HepG2 (cell line): ENCODE measurements at regions not wholly inside any gene's neighbourhood (a gene's known extent, or its start where the extent isn't known, plus 50 kb on each side); places are given as distances from the start of the nearest gene placed in this dataset.
"Not testable (repeated sequence)": the region's sequence is repeated elsewhere in the genome, so short reads cannot be mapped to it uniquely, and the experiment has no call there.

Source experiments
- ATAC-seq: fragments of 200-7000 bp; cut with Tn5 transposase; 3 replicates; pipeline ENCODE4 v1.9.1; 2020; ENCODE audit warnings: mild to moderate bottlenecking, moderate library complexity
- BruUV-seq: library from RNA; stranded (reverse); fragments of 400-500 nt; replicated peaks from 2 replicates; lab custom pipeline; 2021; lab: Mats Ljungman, UMichigan
- CTCF ChIA-PET: fragments of 300-600 bp; formaldehyde crosslinking; extraction: SDS; loops from one replicate; lab custom pipeline; 2021; ENCODE audit warnings: low total read pairs, inconsistent platforms, low intra/inter-chr PET ratio; lab: Yijun Ruan, JAX
- POLR2A ChIA-PET: fragments of 350-600 bp; sonication (Branson Sonifier 250); formaldehyde crosslinking; loops from one replicate; lab custom pipeline; 2020; ENCODE audit warnings: antibody characterized with exemption, inconsistent platforms; lab: Yijun Ruan, JAX
- DNase-seq: peaks from one replicate; pipeline ENCODE4 v3.0.0-alpha.2; 2015; ENCODE audit warnings: low spot score
- FAIRE-seq: peaks from 3 replicates; lab custom pipeline; 2011; peaks lifted over from hg19 to GRCh38; lab: Jason Lieb, UNC
- H2AFZ ChIP-seq: one replicate; pipeline ENCODE4 v1.6.1; 2011; ENCODE audit warnings: low read length, inconsistent platforms
- H3K27ac ChIP-seq: fragments of 300-600 bp; 3 replicates; pipeline ENCODE4 v1.8.0; 2011; ENCODE audit warnings: mixed run types, mild to moderate bottlenecking, mixed read lengths, low read length, inconsistent platforms; ENCODE audit not compliant: insufficient read depth; ENCODE audit errors: extremely low read length
- H3K27me3 ChIP-seq, 2 experiments: fragments of 200-600 bp in 1 of 2; 2 replicates in 1 of 2; 3 replicates in 1 of 2; pipeline versions ENCODE4 v1.6.0 to v1.8.0; 2011; ENCODE audit warnings: low read length in 2 of 2, mild to moderate bottlenecking in 2 of 2, moderate library complexity in 2 of 2, inconsistent platforms in 1 of 2; ENCODE audit not compliant: insufficient read depth in 2 of 2, control insufficient read depth in 1 of 2
- H3K36me3 ChIP-seq, 2 experiments: fragments of 200-600 bp in 1 of 2; replicated peaks in 1 of 2; 2 replicates in 1 of 2; 3 replicates in 1 of 2; pipeline versions ENCODE4 v1.5.1 to v1.8.0; 2011; ENCODE audit warnings: low read length in 2 of 2, inconsistent platforms in 1 of 2; ENCODE audit not compliant: insufficient read depth in 2 of 2, control insufficient read depth in 1 of 2
- H3K4me1 ChIP-seq: 2 replicates; pipeline ENCODE4 v1.5.1; 2012; ENCODE audit warnings: low read length, inconsistent platforms; ENCODE audit not compliant: insufficient read depth
- H3K4me2 ChIP-seq: 2 replicates; pipeline ENCODE4 v1.6.0; 2011; ENCODE audit warnings: low read depth, low read length, inconsistent platforms
- H3K4me3 ChIP-seq, 3 experiments: fragments of 200-600 bp in 1 of 3; sonication (generic), shearing (Covaris generic) in 1 of 3; replicated peaks in 1 of 3; 2 replicates each; pipeline ENCODE4 v1.5.1; 2011 to 2016; ENCODE audit warnings: low read length in 3 of 3, inconsistent platforms in 2 of 3, low read depth in 2 of 3, mild to moderate bottlenecking in 2 of 3, control low read depth in 1 of 3, mixed read lengths in 1 of 3; ENCODE audit not compliant: insufficient read depth in 1 of 3
- H3K79me2 ChIP-seq: one replicate; pipeline ENCODE4 v1.6.1; 2011; ENCODE audit warnings: low read length, inconsistent platforms; ENCODE audit not compliant: insufficient read depth
- H3K9ac ChIP-seq: 2 replicates; pipeline ENCODE4 v1.6.0; 2011; ENCODE audit warnings: mild to moderate bottlenecking, low read depth, low read length, inconsistent platforms; ENCODE audit not compliant: insufficient read depth
- H3K9me3 ChIP-seq: 2 replicates; pipeline ENCODE4 v1.5.1; 2012; ENCODE audit warnings: mild to moderate bottlenecking, low read length
- H4K20me1 ChIP-seq: 2 replicates; pipeline ENCODE4 v1.6.0; 2011; ENCODE audit warnings: inconsistent platforms, mild to moderate bottlenecking, low read length, moderate library complexity; ENCODE audit not compliant: insufficient read depth
- CHD4 ChIP-seq: fragments of 200-600 bp; sonication (generic); IDR thresholded peaks from 2 replicates; pipeline ENCODE4 v1.7.0; 2017; ENCODE audit warnings: mild to moderate bottlenecking, low read length, borderline replicate concordance
- GMEB2 ChIP-seq: IDR thresholded peaks from 2 replicates; pipeline ENCODE4 v1.6.1; 2016; ENCODE audit warnings: missing biosample characterization, missing genetic modification reagents, low read depth
- KMT2B ChIP-seq: IDR thresholded peaks from 2 replicates; pipeline ENCODE4 v1.6.1; 2016; ENCODE audit warnings: missing genetic modification reagents, missing compliant biosample characterization
- MXI1 ChIP-seq: IDR thresholded peaks from 3 replicates; pipeline ENCODE4 v1.6.1; 2012; ENCODE audit warnings: low read depth, low read length, inconsistent platforms, borderline replicate concordance
- PHB2 ChIP-seq: fragments of 450-650 bp; IDR thresholded peaks from 2 replicates; pipeline ENCODE4 v1.6.1; 2018; ENCODE audit not compliant: partially characterized antibody
- RARA ChIP-seq: IDR thresholded peaks from 2 replicates; pipeline ENCODE4 v1.6.1; 2016; ENCODE audit warnings: missing genetic modification reagents, missing compliant biosample characterization
- RFX5 ChIP-seq: IDR thresholded peaks from 2 replicates; pipeline ENCODE4 v1.6.1; 2011; ENCODE audit warnings: low read depth, low read length, improper control_type of control experiment
- SETDB1 ChIP-seq: sonication (generic); formaldehyde crosslinking; IDR thresholded peaks from 2 replicates; pipeline ENCODE4 v1.5.1; 2020; ENCODE audit warnings: missing genetic modification reagents, mild to moderate bottlenecking, borderline replicate concordance
- TGIF2 ChIP-seq: IDR thresholded peaks from 2 replicates; pipeline ENCODE4 v1.6.1; 2016; ENCODE audit warnings: control low read depth, missing compliant biosample characterization
- ZNF292 ChIP-seq: sonication (generic); formaldehyde crosslinking; IDR thresholded peaks from 2 replicates; pipeline ENCODE4 v1.8.1; 2022; ENCODE audit warnings: mild to moderate bottlenecking, low read depth, missing genetic modification reagents, borderline replicate concordance
- ZNF33B ChIP-seq: sonication (generic); formaldehyde crosslinking; IDR thresholded peaks from 2 replicates; pipeline ENCODE4 v1.5.1; 2020; ENCODE audit warnings: mild to moderate bottlenecking, missing genetic modification reagents
- ZNF567 ChIP-seq: sonication (generic); formaldehyde crosslinking; IDR thresholded peaks from 2 replicates; pipeline ENCODE4 v1.8.1; 2023; ENCODE audit warnings: mild to moderate bottlenecking, missing genetic modification reagents, borderline replicate concordance
- ZNF710 ChIP-seq: sonication (generic); formaldehyde crosslinking; IDR thresholded peaks from 2 replicates; pipeline ENCODE4 v1.5.0; 2020; ENCODE audit warnings: mild to moderate bottlenecking, missing genetic modification reagents, borderline replicate concordance
- WGBS: methylation state at CpG from one replicate; pipeline ENCODE4 v1.1.6; 2017; ENCODE audit warnings: low lambda C conversion rate; 5-methylcytosine and 5-hydroxymethylcytosine counted together
- in situ Hi-C: cut with HindIII; loops from 2 replicates; pipeline ENCODE4 v1.10.0; 2017; ENCODE audit warnings: low pct_unique_long_range_greater_than_20kb; ENCODE audit not compliant: extremely low pct_ligation_motif_present
- intact Hi-C: fragments of 100-400 bp; cut with micrococcal nuclease; formaldehyde crosslinking; loops from one replicate; pipeline ENCODE4 v1.10.0; 2022; ENCODE audit not compliant: unreplicated experiment

GRCh38 chr10:3635211-3635671 lies 149.8 kb downstream of the KLF6 start:
- BruUV-seq: no TSS peak
- TF ChIP-seq ZNF33B (CRISPR knock-in tag) (no peak), PHB2 (no peak), KMT2B (CRISPR knock-in tag) (no peak), ZNF292 (CRISPR knock-in tag) (no peak), ZNF710 (CRISPR knock-in tag) (no peak), TGIF2 (CRISPR knock-in tag) (no peak), GMEB2 (CRISPR knock-in tag) (no peak), SETDB1 (no peak), RFX5 (no peak), CHD4 (no peak), MXI1 (no peak), ZNF567 (no peak), RARA (CRISPR knock-in tag) (no peak)
- TF ChIP-seq, all 625 proteins: peak for 0
- DNase-seq: no peak
- Histone ChIP-seq H3K4me1 (no peaks in the 10 kb centered on the region), H3K4me3 (no peak overlapping the region), H3K27me3 (peaks cover 0 to 5% of the 10 kb centered on the region in 2 experiments; a peak in 4 of 5 replicates), H3K4me2 (no peak overlapping the region), H4K20me1 (no peaks in the 10 kb centered on the region), H3K79me2 (no peaks in the 10 kb centered on the region), H3K36me3 (no peaks in the 10 kb centered on the region), H3K9ac (no peak overlapping the region), H2AFZ (no peak overlapping the region), H3K27ac (no peak overlapping the region), H3K9me3 (no peaks in the 10 kb centered on the region)
- FAIRE-seq: no peak
- WGBS: 3% methylated on average over 5 of the region's 5 CpGs
- in situ Hi-C loops (no loop called here), intact Hi-C loops (no loop called here)
- ATAC-seq: no peak
- POLR2A ChIA-PET: no interaction called here
- CTCF ChIA-PET: no interaction called here

GRCh38 chr10:3634646-3635045 lies 150.4 kb downstream of the KLF6 start:
- H2AFZ ChIP-seq, H3K79me2 ChIP-seq, H3K9me3 ChIP-seq, H3K4me2 ChIP-seq, in situ Hi-C loops, ATAC-seq, H3K27ac ChIP-seq, CTCF ChIA-PET, H4K20me1 ChIP-seq, BruUV-seq, H3K27me3 ChIP-seq, H3K4me1 ChIP-seq, H3K9ac ChIP-seq, intact Hi-C loops, H3K4me3 ChIP-seq, POLR2A ChIA-PET, FAIRE-seq, H3K36me3 ChIP-seq, DNase-seq: not testable (repeated sequence)
- 100% methylated on average over 1 of the region's 1 CpG for WGBS
